ENCODE measurements at regions not wholly inside any gene's neighbourhood (a gene's known extent, or its start where the extent isn't known, plus 50 kb on each side); places are given as distances from the start of the nearest gene placed in this dataset.

DNA sequence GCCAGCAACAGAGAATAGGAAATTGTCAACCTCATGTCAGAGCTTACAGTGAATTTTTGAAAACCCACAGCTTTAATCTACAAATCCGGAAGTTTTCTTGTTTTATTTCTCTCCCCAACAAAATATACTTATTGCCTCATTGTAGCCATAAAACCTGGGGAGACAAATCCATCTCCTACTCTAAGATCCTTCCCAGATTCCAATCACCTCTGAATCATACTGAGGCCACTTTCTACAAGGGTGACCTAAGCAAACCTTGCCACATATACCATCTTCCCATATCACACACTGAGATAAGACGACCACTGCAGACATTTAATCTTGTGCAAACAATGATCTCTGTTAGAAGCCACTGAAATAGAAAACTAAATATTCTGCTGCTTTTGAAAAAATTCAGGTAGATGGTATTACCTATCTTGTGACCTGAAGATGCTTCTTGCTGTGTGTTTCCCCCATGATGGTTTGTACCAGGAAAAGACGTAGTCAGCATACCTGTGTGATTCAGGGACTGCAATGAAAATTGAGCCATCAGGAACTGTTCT is 171.5 kb upstream of the DUSP10 start:
- no peak for DNase-seq (ENCODE audit: low read depth)

DNA sequence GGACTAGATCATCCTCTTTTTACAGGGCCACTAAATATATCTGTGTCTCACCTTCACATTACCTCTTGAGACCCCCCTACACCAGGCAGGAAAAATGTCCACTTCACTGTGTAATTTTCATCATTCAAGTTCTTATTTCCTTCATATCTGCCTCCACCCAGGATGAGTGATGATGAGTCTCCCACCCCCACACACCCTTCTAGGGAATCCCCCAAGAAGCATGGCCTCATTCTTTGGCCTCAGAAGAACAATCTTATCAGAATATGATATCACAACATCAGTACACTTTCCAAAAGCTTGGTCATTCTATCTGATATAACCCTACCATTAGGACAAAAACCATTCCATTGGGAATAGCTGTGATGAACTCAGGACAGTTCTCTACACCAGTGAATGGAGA is 170.3 kb upstream of the DUSP10 start:
- no peak for DNase-seq (ENCODE audit: low read depth)

DNA sequence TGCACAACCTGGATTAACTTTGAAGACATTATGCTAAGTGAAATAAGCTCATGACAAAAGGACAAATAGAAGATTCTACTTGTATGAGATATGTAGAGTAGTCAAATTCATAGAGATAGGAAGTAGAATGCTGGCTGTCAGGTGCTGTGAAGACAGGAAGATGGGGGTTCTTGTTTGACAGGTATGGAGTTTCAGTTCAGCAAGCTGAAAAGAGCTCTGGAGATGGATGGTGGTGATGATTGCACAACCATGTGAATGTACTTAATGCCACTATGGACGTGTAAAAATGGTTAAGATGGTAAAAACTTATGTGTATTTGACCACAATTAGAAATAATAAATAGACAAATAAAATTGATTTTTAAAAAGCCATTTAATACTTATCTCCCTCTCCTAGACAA is 169.8 kb upstream of the DUSP10 start:
- DNase-seq (ENCODE audit: low read depth): no peak

DNA sequence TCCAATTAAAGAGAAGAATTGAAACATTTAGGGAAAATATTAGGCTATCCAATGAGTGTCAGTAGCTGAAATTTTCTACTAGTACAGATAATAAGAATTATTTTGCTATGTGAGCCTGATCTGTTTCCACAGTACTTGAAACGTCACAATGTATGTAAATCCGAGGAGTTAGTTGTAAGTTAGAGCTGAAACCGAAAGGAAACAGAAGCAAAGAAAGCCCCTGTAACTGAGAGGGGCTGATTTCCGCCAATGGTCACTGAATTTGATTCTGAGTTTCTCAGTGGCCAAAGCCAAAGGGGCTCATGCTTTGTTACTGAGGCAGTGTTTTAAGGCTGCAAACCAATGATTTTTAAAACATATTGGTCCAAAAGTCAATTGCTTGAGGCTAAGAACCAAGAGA is 168.3 kb upstream of the DUSP10 start:
- no peak for DNase-seq (ENCODE audit: low read depth)

DNA sequence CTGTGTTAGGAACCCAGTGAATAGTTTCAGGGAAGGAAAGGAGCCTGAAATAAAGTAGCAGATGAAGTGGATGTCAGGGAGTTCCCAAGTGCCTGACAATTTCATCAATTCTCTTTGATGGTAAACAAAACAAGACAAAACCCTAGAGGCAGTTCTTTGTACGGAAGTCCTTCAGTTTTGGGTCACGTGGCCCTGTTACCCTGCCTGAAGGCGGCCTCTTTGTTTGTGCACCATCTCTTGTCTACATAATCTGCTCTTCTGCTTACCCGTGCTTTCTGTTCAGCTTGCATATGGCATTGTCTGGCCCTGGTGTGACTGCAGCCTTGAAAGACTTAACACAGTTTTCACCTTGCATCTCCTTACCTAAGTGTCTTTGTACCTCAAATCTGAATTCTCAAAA is 166.7 kb upstream of the DUSP10 start:
- DNase-seq (ENCODE audit: low read depth): no peak

DNA sequence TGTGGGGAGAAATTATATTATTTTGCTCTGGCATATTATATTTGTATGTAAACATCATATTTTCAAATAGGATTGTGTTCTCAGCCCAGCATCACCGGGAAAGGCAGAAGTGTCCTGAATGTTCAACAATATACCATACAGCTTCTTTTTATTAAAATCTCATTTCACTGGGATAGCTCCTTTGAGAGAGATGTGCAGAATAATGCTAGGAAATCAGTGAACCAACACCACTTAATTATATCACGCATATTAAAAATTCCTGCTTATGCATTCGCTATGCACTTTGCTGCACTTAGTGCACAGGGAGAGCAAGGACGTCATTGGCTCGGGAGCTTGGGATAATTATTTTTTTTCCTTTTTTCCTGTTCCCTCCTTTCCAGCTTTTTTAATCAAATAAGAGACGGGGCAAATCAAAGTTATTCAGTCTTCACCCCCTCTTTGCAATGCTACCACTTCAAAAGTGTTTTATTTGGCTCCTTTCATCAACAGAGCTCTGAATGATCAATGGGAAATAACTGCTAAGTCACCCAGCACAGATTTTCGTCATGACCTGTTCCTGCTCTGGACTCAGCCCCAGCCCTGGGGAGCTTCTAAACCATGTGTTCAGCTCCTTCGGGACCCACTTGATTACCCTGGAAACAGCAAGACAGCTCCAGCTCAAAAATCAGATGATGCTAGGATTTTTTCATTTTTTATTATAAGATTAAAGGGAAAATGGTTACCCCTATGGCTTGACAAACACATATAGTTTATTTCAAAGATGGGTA is 165.5 kb upstream of the DUSP10 start:
- no peak for DNase-seq (ENCODE audit: low read depth)

DNA sequence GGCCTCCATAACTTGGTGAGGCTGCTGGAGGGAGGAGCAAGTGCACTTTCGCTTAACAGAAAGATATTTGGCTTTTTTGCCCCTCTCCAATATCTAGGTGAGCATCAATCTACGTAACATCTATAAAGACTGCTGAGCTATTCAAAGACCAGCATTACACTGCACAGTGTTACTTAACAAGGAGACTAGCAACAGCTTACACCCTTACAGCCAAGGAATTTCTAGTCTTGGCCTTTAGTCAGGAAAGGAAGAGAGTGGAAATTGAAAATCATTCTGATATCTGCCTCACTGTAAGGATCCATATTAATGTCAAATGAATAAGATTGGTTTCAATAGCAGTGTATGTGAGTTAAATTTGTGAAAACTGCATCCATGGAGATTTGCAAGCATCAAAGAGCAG is 163.9 kb upstream of the DUSP10 start:
- no peak for DNase-seq (ENCODE audit: low read depth)

DNA sequence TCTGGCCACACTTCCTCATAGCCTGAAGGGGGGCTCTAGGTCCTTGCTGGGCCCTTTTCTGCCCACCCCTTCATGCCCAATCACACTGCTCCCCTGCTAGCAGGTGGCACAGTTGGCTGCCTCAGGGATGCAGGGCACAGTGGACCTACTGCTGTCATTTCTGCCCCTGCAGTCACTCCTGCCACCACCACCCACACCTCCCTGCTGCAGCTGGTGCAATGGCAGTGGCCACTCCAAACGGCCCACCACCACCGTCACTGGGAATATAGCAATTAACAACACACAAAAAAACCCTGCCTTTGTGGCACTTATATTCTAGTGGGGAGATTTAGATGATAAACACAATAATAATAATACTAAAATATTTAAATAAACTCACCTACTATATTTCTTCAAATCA is 162.4 kb upstream of the DUSP10 start:
- DNase-seq (ENCODE audit: low read depth): no peak

DNA sequence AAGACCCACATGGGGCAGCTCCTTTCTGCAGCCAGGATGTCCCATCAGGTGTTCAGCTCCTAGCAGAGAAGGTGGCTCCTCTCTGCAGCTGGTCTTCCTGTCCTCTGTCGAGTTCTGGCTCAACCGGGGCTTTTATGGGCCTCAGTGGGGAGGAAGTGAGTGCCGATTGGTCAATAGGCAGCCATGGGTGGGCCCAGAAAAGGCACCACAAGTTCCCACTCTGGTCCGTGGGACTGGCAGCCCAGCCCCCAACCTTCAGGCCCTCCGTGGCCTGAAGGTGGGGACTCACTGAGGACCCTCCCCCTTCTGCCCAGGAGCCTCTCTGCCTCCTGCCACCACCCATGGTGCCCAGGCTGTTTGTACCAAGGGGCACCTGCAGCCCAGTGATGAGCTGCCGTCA is 161.7 kb upstream of the DUSP10 start:
- no peak for DNase-seq (ENCODE audit: low read depth)

DNA sequence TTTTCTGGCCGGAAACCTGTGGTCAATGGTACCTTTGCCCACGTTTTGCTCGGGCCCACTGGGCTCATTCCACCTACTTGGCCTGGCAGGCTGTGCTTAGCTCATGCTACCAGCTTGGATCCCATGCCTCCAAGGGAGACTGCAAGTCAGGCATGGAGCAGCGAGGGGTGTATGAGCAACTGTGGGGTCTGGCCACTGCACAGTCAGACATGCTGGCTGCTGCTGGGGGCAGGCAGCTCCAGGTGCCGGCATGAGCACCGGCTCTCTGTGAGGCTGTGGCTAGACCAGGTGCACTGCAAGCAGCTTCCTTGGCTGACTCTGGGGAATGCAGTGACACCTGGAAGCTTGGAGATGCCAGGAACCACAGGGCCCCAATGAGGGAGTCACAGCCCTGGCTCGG is 161.1 kb upstream of the DUSP10 start:
- no peak for DNase-seq (ENCODE audit: low read depth)

DNA sequence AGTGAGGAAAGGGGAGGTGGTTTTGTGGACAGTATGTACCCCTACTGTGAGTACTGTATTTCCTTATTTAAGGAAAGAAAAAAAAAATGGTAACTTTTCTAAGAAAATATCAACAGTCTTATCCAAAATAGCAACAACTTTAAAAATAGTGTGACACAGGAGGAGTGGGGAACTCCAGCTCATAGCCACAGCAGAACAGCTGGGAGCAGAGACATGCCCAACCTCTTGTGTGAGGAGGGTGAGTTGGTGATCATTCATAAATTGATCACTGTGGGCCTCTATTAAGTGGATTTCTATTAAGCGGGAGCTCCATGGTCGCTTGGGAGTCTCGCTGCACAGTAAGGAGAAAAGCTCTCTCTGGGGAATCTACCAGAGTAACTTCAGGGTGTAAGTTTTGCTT is 158.8 kb upstream of the DUSP10 start:
- DNase-seq (ENCODE audit: low read depth): no peak

DNA sequence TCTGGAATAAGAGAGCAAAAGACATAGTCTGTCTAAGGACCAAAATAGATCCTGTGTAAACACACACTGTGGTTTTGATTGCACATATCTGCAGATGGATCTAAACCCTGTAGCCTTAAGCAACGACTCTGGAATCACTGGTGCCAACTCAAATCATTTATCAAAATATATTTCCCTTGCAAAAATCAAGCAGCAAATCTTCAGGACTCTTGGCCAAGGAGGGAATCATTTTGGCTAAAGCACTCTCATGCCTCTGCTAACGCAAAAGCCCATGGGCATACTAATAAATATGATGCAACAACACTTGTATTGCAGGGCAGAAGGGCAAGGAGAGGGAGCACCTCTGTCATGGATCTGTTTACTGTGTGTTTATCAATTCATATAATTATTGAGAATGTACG is 155.4 kb upstream of the DUSP10 start:
- no peak for DNase-seq (ENCODE audit: low read depth)

DNA sequence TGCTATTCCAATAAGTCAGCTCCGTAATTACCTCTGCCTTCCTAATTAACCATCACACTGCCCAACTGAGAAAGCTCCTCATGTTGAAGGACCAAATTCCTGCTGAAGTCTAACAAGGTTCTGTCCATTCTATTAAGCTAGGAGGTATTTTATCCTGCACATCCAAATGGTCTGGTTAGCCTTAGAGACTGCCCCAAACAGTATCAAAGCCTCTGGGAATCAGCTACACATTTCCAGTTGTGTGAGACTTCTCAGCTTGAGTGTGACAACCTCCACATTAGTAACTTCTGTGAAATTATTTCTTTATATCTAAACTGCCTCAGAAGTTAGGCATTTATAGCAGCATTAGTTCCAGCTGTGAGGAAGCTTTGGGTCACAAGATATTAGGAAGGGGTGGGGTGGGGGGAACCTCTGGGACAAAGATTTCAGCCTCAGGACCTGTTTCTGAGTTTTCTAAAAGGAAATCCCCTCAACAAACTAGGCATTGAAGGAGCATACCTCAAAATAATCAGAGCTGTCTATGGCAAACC is 150.5 kb upstream of the DUSP10 start:
- DNase-seq (ENCODE audit: low read depth): no peak

DNA sequence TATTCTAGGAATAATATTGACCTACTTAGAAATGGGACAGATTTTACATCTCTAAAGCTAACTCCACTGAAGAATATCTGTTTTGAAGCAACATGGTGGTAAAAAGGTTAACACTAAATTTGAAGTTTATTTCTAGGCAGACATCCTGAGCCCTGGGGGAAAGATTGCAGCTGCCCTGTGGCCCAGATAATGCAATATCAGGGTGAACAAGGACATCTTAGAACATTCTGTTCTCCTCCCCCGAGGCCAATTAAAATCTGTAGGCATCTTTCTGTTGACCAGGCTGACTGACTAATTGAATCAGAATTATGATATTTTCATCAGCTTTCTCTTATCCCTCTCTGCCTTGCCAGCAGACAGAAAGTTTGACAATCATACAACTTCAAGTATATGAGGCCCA is 149.8 kb upstream of the DUSP10 start:
- no peak for DNase-seq (ENCODE audit: low read depth)

DNA sequence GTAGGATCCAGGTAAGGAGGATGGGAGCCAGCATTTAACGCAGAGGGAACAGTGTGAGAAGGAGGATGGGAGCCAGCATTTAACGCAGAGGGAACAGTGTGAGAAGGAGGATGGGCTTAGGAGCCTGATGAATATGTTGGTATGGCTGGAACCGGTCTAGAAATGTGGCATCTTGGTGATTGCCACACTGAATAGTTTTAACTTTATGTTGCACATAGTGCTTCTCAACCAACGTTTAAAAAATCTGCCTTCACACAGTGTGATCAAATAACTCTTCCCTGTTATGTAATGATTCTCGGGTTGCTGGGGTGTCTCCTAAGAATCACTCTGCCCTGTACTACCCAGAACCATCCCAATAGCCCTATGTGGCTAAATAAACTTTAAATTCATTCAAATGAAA is 146.9 kb upstream of the DUSP10 start:
- DNase-seq (ENCODE audit: low read depth): no peak

DNA sequence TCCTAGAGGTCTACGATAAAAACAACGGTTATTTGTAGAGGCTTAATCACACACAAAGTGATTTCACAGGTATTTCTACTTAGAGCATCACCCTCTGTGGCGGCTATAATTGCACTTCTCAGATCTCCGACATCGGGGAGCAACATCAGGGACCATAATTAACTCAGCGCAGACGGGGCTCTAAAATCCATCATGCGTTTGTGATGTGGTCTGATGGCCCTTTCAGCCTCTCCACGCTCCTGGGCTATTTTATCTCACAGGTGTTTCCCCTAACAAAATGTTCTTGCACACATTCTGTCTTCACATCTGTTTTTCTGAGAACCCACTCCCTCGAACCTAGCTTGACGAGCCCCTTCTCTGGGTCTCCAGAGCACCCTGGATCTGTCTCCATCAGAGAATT is 146.3 kb upstream of the DUSP10 start:
- DNase-seq (ENCODE audit: low read depth): no peak

DNA sequence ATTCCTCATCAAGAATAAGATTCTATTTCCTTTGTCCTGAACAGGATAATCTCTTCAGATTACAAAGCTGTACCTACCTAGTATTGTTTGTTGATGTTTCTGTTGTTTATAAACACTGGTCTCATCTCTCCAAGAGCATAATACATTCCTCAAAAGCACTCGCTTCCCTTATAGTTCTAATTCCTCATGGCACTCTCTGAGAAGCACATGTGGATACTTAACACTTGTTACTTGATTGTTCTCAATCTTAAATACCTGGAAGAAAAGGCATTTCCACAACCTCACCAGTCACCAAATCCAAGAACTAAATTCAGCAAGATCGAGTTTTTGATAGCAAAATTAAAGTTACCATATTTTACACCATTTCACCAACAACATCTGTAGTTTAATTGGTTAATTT is 145.9 kb upstream of the DUSP10 start:
- DNase-seq (ENCODE audit: low read depth): no peak

DNA sequence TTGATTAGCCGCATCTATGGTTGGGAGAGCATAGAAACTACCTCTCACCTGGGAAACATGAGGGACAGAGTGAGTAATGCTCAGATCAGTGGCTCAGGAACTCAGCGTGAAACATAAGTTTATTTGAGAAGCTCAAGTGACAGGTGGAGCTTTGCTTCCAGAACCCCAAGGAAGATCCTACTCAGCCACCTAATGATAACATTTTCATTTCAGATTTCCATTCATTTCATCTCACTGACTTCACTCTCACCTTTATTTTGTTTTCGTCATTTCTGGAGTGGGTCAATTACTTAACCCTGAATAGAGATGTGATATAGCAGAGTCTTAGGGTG is 145.5 kb upstream of the DUSP10 start:
- no peak for DNase-seq (ENCODE audit: low read depth)

DNA sequence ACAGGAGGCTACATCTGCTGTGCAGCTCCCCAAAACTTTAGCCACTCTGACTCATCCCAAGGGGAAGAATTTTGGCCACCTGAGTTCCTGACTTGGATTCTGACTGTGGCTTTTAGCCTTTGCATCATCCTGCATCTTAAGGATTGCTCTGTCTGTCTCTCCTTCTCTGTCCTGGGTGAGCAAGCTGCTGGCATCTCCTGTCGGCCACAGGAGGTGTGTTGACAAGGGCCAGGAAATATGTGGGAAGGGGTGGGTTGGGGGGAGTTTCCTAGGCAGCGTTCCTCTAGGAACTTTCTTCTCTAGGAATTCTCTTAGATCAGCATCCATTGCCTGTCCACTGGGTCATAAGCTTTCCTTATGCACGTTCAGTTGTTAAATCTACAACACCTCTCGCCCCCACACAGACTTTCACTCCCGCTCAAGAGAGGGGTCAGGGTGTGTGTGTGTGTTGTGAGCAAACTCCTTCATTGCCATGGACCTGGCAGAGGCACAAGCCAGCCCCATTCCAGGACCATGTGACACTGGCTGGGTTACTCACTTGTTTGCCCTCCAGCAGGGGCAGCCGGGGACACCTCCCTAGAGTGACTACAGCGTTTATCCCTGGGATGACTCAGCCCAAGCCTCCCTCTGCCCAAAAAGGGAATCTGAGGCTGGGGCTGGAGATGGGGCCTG is 145.0 kb upstream of the DUSP10 start:
- DNase-seq (ENCODE audit: low read depth): no peak

DNA sequence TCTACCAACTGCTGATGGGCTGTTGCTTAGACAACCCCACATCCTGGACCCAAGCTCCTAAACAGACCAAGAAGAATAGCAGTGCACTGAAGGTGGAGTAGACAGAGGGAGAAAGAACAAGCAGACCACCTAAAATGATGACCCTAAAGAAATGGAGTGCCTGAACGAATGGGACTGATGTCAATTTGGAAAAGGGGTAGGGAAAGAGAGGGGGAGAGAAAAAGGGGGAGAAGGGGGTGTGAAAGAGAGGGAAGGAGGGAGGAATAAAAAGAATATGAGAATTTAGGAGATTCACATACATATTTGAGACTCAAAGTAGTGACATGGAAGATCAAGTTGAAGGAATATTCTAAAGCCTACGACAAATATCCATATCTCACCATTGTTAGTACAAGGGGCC is 144.4 kb upstream of the DUSP10 start:
- DNase-seq (ENCODE audit: low read depth): no peak

DNA sequence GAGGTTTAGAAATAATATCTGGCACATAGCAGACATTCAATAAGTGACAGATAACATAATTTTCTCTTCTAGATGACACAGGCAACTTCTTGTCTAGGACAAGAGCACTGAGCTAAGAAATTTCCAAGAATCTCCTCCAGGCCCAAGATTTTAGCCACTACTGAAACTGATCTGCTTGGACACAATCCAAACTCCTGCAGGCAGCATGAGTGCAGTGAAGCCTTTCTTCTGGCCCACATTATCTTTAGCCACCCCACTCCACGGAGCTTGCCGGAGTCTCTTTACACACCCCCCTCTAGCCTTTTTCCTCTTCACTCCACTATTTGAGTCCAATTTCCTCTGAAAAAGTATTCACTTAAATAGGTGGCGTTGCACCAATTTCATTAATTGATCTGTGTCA is 142.9 kb upstream of the DUSP10 start:
- DNase-seq (ENCODE audit: low read depth): no peak

DNA sequence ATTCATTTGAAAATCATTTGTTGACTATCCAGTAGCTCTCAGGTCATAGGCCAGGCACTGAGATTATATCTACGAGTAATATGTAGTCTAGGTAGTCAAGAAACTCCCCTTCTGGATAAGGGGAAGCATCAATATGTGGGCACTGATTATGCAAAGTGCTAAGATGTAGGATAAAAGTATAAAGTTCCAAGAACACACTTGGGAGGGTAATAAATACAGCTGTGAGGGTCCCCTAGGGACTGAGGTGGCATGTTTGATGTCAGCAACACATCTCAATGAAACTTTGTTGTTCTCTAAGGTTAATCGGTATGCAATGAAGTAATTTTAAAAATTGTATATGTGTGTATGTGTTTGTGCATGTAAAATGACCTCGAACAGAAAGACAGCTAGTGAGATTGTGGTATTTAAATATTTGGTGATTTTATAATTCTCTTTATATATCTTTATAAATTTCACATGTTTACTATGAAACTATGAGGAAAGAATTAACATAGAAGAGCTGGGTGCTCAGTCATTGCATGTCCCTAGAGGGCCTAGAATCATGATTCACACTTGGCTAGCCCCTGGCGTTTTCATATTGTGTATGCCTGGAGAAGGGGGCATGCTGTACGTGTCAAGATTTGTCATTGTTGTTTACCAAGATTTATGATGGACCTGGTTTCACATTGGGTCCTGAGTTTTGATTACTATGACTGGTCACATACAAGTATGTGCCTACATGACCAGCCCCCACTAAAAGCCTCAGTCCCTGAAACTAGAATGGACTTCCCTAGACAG is 140.1 kb upstream of the DUSP10 start:
- DNase-seq (ENCODE audit: low read depth): no peak

DNA sequence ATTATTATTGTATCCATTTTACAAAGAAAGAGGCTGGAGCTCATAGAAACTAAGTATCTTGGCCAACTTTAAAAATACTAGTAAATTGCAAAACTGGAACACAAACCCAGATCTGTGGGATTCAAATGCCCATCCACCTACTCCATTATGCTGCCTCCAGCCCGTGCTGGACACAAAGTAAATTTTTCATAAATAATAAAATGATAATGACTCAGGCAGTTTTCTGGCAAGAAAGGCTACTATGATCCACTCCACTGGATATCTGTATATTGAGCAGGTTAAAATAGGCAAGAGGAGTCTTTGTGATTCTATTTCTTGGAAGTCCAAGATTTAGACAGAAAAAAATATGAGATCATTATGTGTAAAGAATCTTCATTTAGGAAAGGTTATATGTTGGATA is 138.3 kb upstream of the DUSP10 start:
- DNase-seq (ENCODE audit: low read depth): no peak

Measured in activated T-helper 9 cell treated with anti-CD3 and anti-CD28 coated beads, Interleukin-2, amount 50 U/mL, for 16 hours (primary cell).